B cell (primary cell): ENCODE measurements at regions not wholly inside any gene's neighbourhood (a gene's known extent, or its start where the extent isn't known, plus 50 kb on each side); places are given as distances from the start of the nearest gene placed in this dataset.

Source experiments
- ATAC-seq: fragments of 200-7000 bp; cut with Tn5 transposase; one replicate; pipeline ENCODE4 v1.10.0; 2021; ENCODE audit warnings: low read depth, mild to moderate bottlenecking, moderate number of reproducible peaks, moderate library complexity
- CTCF ChIA-PET: fragments of 350-600 bp; sonication (Branson Sonifier 250); formaldehyde crosslinking; loops from one replicate; lab custom pipeline; 2021; ENCODE audit warnings: antibody characterized with exemption, inconsistent platforms; lab: Charles Lee
- POLR2A ChIA-PET: fragments of 350-600 bp; sonication (Branson Sonifier 250); formaldehyde crosslinking; loops from one replicate; lab custom pipeline; 2021; ENCODE audit warnings: antibody characterized with exemption; lab: Charles Lee
- DNase-seq: peaks from one replicate; pipeline ENCODE4 v3.0.0; 2013
- H2AFZ ChIP-seq: 2 replicates; pipeline ENCODE4 v1.6.1; 2012; ENCODE audit warnings: mild to moderate bottlenecking, low read depth, low read length; ENCODE audit not compliant: insufficient read depth, poor library complexity, severe bottlenecking
- H3K27ac ChIP-seq, 2 donors: 1 replicate in 1 of 2; 2 replicates in 1 of 2; pipeline ENCODE4 v1.5.1; 2012 to 2013; ENCODE audit warnings: low read length in 2 of 2, mild to moderate bottlenecking in 2 of 2, moderate library complexity in 1 of 2
- H3K27me3 ChIP-seq, 4 experiments: fragments of 200-600 bp in 1 of 4; sonication (generic) in 1 of 4; replicated peaks in 1 of 4; 1 replicate in 2 of 4; 2 replicates in 2 of 4; pipeline versions ENCODE4 v1.6.1 to v1.7.0; 2013 to 2016; ENCODE audit warnings: low read length in 3 of 4, mild to moderate bottlenecking in 2 of 4, mixed read lengths in 1 of 4, moderate library complexity in 1 of 4; ENCODE audit not compliant: insufficient read depth in 4 of 4, control insufficient read depth in 3 of 4; ENCODE audit errors: control extremely low read depth in 1 of 4
- H3K36me3 ChIP-seq, 2 experiments: replicated peaks in 1 of 2; 1 replicate in 1 of 2; 2 replicates in 1 of 2; pipeline versions ENCODE4 v1.6.1 to v1.7.1; 2013; ENCODE audit warnings: low read length in 1 of 2; ENCODE audit not compliant: insufficient read depth in 2 of 2, control insufficient read depth in 1 of 2; ENCODE audit errors: control extremely low read depth in 1 of 2, extremely low read depth in 1 of 2
- H3K4me1 ChIP-seq, 2 donors: fragments of 200-600 bp in 1 of 2; sonication (generic) in 1 of 2; 1 replicate in 1 of 2; 2 replicates in 1 of 2; pipeline versions ENCODE4 v1.5.1 to v1.6.1; 2013 to 2017; ENCODE audit warnings: low read length in 2 of 2; ENCODE audit not compliant: control insufficient read depth in 2 of 2, insufficient read depth in 2 of 2
- H3K4me2 ChIP-seq: replicated peaks from 2 replicates; pipeline ENCODE3; 2012; ENCODE audit warnings: mild to moderate bottlenecking, low read depth, low read length; ENCODE audit not compliant: poor library complexity, severe bottlenecking
- H3K4me3 ChIP-seq, 5 experiments: fragments of 200-600 bp in 1 of 5; sonication (generic) in 1 of 5; 1 replicate in 3 of 5; 2 replicates in 2 of 5; pipeline versions ENCODE4 v1.5.1 to v1.7.0; 2011 to 2016; ENCODE audit warnings: low read length in 4 of 5, mild to moderate bottlenecking in 4 of 5, low read depth in 2 of 5, control low read depth in 1 of 5, moderate library complexity in 1 of 5; ENCODE audit not compliant: insufficient read depth in 1 of 5; ENCODE audit errors: control extremely low read depth in 1 of 5, extremely low read depth in 1 of 5
- H3K79me2 ChIP-seq: fragments of 200-600 bp; sonication (generic); one replicate; pipeline ENCODE4 v1.6.0; 2016; ENCODE audit warnings: low read length; ENCODE audit not compliant: control insufficient read depth, insufficient read depth
- H3K9ac ChIP-seq: fragments of 200-600 bp; sonication (generic); 2 replicates; pipeline ENCODE4 v1.6.1; 2017; ENCODE audit warnings: mild to moderate bottlenecking, low read length, moderate library complexity
- H3K9me3 ChIP-seq, 3 donors: one replicate each; pipeline versions ENCODE4 v1.6.1 to v1.7.1; 2013; ENCODE audit warnings: low read length in 2 of 3; ENCODE audit not compliant: control insufficient read depth in 2 of 3, insufficient read depth in 1 of 3; ENCODE audit errors: control extremely low read depth in 1 of 3
- H4K20me1 ChIP-seq: 2 replicates; pipeline ENCODE4 v1.6.0; 2012; ENCODE audit warnings: mild to moderate bottlenecking, low read length; ENCODE audit not compliant: insufficient read depth, control insufficient read depth, poor library complexity, severe bottlenecking
- H3K27ac Mint-ChIP-seq: one replicate; pipeline ENCODE4 v1.8.0; 2021; ENCODE audit warnings: mixed read lengths
- H3K27me3 Mint-ChIP-seq: one replicate; pipeline ENCODE4 v1.8.0; 2021; ENCODE audit warnings: mixed read lengths
- H3K4me1 Mint-ChIP-seq: one replicate; pipeline ENCODE4 v1.8.0; 2021; ENCODE audit warnings: mixed read lengths
- H3K4me3 Mint-ChIP-seq: one replicate; pipeline ENCODE4 v1.8.0; 2021; ENCODE audit warnings: mixed read lengths
- H3K9me3 Mint-ChIP-seq: one replicate; pipeline ENCODE4 v1.8.0; 2022; ENCODE audit warnings: mixed read lengths; ENCODE audit not compliant: insufficient read depth
- EZH2 ChIP-seq: IDR thresholded peaks from 2 replicates; pipeline ENCODE4 v1.6.1; 2012; ENCODE audit warnings: borderline replicate concordance, low read depth, mild to moderate bottlenecking, moderate library complexity, low read length; ENCODE audit not compliant: insufficient read depth, poor library complexity, severe bottlenecking
- WGBS: methylation state at CpG from one replicate; pipeline ENCODE4 v1.1.5; 2013; ENCODE audit warnings: missing lambda C conversion rate; ENCODE audit not compliant: insufficient coverage; 5-methylcytosine and 5-hydroxymethylcytosine counted together
- intact Hi-C: fragments of 100-400 bp; cut with micrococcal nuclease; formaldehyde crosslinking; loops from one replicate; pipeline ENCODE4 v1.10.0; 2022
- TF ChIP-seq, protein P1 (sequence below): fragments of 200-600 bp; IDR thresholded peaks from one replicate; pipeline ENCODE4 v1.8.0; 2022; ENCODE audit warnings: antibody characterized with exemption, mild to moderate bottlenecking

DNA sequence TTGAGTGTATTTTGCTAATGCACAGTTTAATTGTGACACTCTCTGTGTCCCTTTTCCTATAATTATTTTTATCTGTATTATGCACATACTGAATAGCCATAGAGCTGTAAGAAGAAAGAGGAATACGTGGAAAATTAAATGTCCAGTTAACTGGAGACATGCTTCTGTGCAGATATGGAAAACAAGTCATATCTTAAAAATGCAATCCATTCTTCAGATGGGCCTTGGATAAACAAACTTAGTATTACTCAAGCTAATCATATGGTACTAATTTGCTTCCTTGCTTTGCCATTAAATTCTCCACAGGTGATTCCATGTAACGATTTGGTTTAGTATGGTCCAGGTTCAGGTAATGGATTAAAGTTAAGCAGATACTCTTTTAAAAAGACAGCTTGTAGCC is 201.2 kb upstream of the CELF2 start:
- no peak overlapping the region for H3K4me2 ChIP-seq
- TF ChIP-seq, protein P1, sequence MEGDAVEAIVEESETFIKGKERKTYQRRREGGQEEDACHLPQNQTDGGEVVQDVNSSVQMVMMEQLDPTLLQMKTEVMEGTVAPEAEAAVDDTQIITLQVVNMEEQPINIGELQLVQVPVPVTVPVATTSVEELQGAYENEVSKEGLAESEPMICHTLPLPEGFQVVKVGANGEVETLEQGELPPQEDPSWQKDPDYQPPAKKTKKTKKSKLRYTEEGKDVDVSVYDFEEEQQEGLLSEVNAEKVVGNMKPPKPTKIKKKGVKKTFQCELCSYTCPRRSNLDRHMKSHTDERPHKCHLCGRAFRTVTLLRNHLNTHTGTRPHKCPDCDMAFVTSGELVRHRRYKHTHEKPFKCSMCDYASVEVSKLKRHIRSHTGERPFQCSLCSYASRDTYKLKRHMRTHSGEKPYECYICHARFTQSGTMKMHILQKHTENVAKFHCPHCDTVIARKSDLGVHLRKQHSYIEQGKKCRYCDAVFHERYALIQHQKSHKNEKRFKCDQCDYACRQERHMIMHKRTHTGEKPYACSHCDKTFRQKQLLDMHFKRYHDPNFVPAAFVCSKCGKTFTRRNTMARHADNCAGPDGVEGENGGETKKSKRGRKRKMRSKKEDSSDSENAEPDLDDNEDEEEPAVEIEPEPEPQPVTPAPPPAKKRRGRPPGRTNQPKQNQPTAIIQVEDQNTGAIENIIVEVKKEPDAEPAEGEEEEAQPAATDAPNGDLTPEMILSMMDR: no peak
- no peak for TF ChIP-seq EZH2
- no peak overlapping the region for H3K27ac ChIP-seq
- H4K20me1 ChIP-seq: no peaks in the 10 kb centered on the region
- peaks cover 3% of the 10 kb centered on the region for H3K9me3 Mint-ChIP-seq
- whole genome bisulfite sequencing: no CpG with 5 or more reads among the region's 2 CpGs
- H3K9ac ChIP-seq: no peak overlapping the region
- no peaks in the 10 kb centered on the region for H3K4me1 Mint-ChIP-seq
- peaks cover 0 to 1% (median 0%) of the 10 kb centered on the region in 3 donors for H3K9me3 ChIP-seq
- CTCF ChIA-PET: interaction anchor here (0.7 kb wide), 1 partner anchor 11 kb away, joined by 4 read pairs; no protein-coding TSS in a partner anchor
- intact Hi-C loops: no loop called here
- POLR2A ChIA-PET: no interaction called here
- H3K4me3 Mint-ChIP-seq: no peak overlapping the region
- no peaks in the 10 kb centered on the region for H3K36me3 ChIP-seq
- H2AFZ ChIP-seq: no peak overlapping the region
- no peaks in the 10 kb centered on the region for H3K79me2 ChIP-seq
- no peaks in the 10 kb centered on the region for H3K27me3 ChIP-seq
- DNase-seq (no peak), ATAC-seq (no peak)
- peaks cover 20% of the 10 kb centered on the region for H3K27me3 Mint-ChIP-seq
- H3K4me1 ChIP-seq: no peaks in the 10 kb centered on the region
- no peak overlapping the region for H3K27ac Mint-ChIP-seq
- H3K4me3 ChIP-seq: no peak overlapping the region

DNA sequence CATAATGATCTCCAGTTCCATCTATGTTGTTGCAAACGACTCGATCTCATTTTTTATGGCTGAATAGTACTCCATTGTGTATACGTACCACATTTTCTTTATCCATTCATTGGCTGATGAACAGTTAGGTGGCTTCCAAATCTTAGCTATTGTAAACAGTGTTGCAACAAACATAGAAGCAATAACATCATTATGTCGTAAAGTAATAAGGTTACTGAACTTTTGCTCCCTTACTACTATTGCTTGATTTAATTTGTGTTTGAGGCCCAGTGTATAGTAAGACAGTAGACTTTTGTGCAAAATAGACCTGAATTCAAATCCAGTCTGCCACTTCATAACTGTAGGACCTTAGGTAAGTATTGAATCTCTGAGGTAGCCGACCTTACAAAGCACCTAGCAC is 200.1 kb upstream of the CELF2 start:
- peaks cover 0 to under 1% (median 0%) of the 10 kb centered on the region in 3 donors for H3K9me3 ChIP-seq
- DNase-seq (no peak), ATAC-seq (no peak)
- Mint-ChIP-seq H3K9me3 (no peaks in the 10 kb centered on the region), H3K27me3 (peaks cover 15% of the 10 kb centered on the region), H3K4me1 (no peaks in the 10 kb centered on the region), H3K4me3 (no peak overlapping the region), H3K27ac (no peak overlapping the region)
- H3K27ac ChIP-seq: no peak overlapping the region
- TF ChIP-seq EZH2: no peak
- TF ChIP-seq, protein P1: no peak
- intact Hi-C loops: no loop called here
- POLR2A ChIA-PET: no interaction called here
- H3K4me3 ChIP-seq: no peak overlapping the region
- H3K79me2 ChIP-seq: no peaks in the 10 kb centered on the region
- H3K27me3 ChIP-seq: no peaks in the 10 kb centered on the region
- no peaks in the 10 kb centered on the region for H3K36me3 ChIP-seq
- H3K9ac ChIP-seq: no peak overlapping the region
- H2AFZ ChIP-seq: no peak overlapping the region
- CTCF ChIA-PET: no interaction called here
- no CpG with 5 or more reads among the region's 5 CpGs for WGBS
- no peaks in the 10 kb centered on the region for H4K20me1 ChIP-seq
- H3K4me1 ChIP-seq: no peaks in the 10 kb centered on the region
- no peak overlapping the region for H3K4me2 ChIP-seq
